Head of caudate nucleus (tissue), 42 donors: ENCODE measurements at regions not wholly inside any gene's neighbourhood (a gene's known extent, or its start where the extent isn't known, plus 50 kb on each side); places are given as distances from the start of the nearest gene placed in this dataset.
"Not testable (repeated sequence)": the region's sequence is repeated elsewhere in the genome, so short reads cannot be mapped to it uniquely, and the experiment has no call there.

Source experiments
- DNase-seq, 42 donors: peaks; one replicate each; pipeline versions ENCODE4 v3.0.0 to v3.0.0-alpha.2; 2020 to 2021; ENCODE audit warnings: mixed read lengths in 7 of 42
- intact Hi-C: fragments of 100-400 bp; cut with DNase I; formaldehyde crosslinking; loops from one replicate; pipeline ENCODE4 v1.15.0; 2022

GRCh38 chr16:75833385-75833784 is 107.1 kb upstream of the CPHXL start:
- intact Hi-C loops, DNase-seq: not testable (repeated sequence)

DNA sequence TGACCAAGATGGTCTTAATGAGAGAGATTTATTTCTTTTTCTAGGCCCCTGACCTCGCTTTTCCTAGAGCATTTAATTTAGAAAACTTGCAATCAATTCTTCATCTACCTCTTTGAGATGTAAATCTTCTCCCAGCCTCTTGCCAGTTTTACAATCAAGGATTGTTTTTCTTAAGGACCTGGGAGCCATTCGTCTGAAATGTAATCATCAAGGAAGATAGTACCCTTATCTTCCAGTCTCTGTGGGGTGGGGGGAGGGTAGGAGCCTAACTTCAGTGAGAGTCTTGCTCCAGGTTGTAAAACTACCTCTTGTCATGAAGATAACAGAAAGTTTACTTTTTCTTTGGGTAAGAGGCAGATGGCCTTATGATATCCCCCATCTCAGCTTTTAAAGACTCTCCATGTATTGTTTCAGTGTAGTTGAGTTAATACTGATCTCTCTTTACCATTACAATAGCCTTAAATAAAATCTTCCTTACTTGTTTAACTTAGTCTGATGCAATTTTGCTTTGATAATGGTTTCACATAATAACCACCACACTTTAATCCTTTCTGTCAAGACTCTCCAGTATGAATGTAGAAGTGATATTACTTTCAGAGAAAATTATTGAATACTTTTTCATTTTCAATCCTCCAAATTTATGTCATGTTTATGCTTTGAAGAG is 110.2 kb upstream of the CPHXL start:
- intact Hi-C loops, result no loop called here
- no peak for DNase-seq

DNA sequence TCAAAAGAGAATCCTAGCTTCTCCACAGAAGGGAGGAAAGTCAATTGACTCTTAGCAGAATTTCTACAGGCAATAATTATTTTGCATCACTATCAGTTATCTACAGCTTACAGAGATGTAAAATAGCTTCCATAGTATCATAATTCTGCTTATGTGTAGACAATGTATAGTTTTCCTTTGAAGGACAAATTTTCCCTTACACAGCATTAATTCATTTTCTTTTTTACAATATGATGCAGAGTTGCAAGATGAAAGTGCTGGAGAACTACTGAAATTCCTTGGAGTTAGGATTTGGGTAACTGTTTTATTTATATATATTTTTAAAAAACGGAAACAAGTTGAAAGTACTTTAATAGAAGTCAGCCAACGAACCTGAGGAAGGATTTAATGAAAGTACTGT is 111.0 kb upstream of the CPHXL start:
- intact Hi-C loops, result no loop called here

DNA sequence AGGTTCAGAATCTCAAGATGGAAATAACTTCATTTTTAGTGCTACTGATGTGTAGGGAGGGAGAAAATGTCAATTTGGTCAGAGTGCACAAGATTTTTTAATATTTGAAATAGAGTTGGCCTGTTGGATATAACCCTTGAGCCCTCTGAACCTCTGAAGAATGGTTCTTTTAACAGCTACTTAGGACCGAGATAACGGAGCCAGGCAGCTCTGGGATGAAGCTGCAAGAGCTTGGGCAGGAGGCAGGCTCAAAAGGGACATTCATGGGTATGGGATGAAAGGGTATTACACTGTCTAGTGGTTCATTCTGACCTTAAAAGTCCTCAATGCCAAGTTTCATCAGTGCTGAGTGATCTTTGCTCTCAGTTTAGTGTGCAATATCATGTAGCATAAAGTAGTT is 111.4 kb upstream of the CPHXL start:
- DNase-seq, result peak in 1 of 42 donors; percentile 9
- intact Hi-C loops, result no loop called here

More for the DNA sequence above, 111.0 kb upstream of the CPHXL start:
- DNase-seq, result no peak

DNA sequence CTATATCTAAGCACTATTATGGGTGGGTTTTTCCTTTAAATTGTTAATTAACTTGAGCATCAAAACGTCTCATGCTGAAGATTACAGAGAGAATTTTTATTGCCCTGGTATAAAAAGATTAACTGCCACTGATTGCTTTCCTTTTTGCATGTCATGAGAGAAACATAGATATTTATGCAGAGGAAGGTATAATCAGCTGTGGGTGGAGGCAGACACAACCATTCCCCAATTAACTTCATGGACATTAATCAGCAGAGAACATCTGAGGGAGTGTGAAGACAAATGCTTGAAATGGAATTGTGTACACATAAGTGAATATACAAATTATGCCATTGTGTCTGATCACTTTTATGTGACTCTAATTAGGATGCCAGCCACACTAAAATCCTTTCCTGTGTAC is 115.2 kb upstream of the CPHXL start:
- intact Hi-C loops, result no loop called here
- no peak for DNase-seq

GRCh38 chr16:75847172-75847571 is 120.9 kb upstream of the CPHXL start:
- no peak for DNase-seq
- intact Hi-C loops, result no loop called here

DNA sequence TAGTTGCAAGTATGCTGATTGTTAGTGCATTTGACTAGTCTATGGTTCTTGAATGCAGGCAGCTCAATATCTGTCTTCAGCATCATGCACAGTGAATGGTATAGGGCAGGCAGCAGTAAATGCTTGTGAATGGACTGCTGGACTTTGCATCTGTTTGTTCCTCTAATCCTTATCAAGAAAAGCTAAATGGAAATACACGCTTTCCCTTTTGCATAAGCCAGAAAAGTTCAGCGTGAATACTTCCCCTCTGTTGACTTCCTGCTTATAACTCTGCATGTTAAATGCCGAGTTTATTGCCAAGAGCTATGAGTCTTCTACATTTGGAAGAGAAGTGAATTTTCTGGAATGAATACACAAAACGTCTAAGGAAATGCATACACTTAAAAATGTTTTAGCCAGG is 127.9 kb upstream of the CPHXL start:
- no peak for DNase-seq

DNA sequence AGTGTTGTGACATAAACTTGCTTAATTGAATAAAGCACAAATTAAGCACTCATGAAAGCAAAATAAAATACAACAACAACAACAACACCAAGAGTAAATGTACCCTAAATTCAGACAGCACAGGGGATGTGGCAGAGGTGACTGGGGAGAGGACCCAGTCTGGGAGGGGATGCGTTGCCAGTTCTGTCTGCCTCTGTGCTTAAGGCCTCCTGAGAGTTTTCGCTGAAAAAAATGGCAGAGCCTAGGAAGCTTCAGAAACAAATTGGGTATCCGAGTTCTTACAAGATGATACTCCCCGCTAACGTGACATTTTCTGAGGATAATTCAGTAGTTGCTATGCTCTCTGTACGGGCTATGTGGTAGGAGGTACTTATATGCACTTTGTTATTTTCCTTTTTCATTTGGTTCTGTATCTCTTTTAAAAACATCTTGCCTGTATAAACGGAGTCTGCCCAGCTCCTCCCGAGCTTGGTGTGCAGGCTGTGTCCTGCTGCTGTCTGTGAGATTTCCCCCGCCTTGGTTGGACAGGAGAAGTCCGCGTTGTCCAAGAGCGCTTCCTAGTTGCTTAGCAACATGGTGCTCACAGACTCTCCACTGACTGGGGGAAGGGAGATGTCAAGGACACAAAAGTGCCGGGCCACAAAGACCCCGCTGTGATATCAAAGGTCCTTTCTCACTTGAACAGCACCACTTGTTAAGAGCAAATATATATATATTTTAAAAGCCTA is 134.2 kb upstream of the CPHXL start:
- DNase-seq, result peak; percentile 38 to 87 (median 74)
- intact Hi-C loops, result no loop called here

More for the DNA sequence above, 127.9 kb upstream of the CPHXL start:
- intact Hi-C loops, result no loop called here

DNA sequence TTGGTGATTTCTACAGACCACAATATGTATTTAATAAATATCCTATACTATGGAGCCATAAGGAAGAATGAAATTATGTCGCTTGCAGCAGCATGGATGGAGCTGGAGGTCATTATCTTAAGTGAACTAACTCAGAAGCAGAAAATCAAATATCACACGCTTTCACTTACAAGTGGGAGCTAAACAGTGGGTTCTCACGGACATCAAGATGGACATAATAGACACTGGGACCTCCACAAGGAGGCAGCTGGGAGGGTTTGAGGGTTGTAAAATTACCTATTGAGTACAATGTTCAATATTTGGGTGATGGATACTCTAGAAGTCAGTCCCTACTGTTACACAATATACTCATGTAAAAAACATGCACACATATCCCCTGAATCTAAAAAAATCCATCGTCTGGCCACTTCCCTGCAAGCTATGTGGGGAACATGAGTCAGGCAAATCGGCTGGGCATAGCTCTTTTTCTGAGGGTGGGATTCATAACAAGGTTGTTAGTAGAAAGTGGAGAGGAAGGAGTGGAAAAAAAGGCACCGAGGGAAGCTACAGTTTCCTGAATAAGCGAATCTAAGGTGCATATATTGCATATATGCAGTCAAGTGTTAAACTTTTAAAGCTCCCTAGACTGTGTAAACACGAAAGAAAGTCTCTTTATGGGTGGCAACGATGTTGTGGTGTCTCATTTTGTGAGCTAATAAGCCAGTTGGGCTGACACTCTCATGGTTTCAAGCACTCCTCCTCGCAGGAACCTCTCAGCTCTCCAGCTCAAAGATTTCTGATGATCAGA is 135.2 kb upstream of the CPHXL start:
- DNase-seq, result peak in 2 of 42 donors; percentile 4 to 18
- intact Hi-C loops, result no loop called here

DNA sequence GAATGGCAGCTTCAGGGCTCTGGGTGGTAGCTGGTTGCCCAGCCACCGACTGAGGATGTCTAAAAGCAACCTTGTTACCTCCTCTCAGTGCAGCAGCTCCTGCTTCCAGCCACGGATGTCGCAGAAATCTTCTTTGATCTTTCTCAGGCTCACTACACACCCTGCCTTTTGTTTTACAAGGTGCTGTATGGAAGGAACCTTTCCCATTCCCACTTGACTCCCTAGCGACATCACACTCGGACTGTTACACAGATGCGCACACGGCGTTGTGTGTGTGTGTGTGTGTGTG is 135.8 kb upstream of the CPHXL start:
- intact Hi-C loops, result no loop called here
- DNase-seq, result peak in 2 of 42 donors; percentile 3 to 9

DNA sequence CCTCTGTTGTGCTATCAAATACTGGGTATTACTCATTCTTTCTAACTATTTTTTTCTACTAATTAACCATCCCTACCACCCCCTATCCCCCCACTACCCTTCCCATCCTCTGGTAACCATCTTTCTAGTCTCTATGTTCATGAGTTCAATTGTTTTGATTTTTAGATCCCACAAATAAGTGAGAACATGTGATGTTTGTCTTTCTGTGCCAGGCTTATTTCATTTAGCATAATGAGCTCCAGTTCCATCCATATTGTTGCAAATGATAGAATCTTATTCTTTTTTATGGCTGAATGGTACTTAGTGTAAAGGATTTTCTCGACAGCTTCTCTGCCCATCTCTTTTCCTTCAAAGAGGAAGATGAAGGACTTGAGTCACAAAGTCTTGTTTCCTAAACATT is 138.0 kb upstream of the CPHXL start:
- intact Hi-C loops, result no loop called here
- no peak for DNase-seq

DNA sequence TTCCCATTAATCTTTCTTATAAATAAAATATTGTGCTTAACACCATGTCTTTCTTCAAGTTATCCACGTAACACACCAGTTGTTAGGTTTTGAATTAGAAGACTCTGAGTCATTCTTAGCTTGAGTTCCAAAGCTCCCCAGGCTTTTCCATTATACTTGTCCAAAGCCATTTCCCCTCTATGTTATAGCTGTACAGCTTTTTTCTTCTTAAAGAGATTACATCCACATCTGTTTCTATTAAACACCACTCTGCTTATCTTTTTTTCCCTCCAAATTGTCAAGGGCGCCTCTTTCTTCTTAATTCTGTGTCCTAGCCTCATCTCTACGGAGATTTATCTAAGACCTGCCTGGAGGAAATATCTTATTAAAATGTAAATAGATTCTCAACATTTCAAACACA is 139.4 kb upstream of the CPHXL start:
- intact Hi-C loops, result no loop called here
- no peak for DNase-seq

- DNase-seq, result peak in 11 of 42 donors; percentile 4 to 56 (median 17)
Measured at GRCh38 chr16:75868636-75869632, 142.6 kb upstream of the CPHXL start.

GRCh38 chr16:75881280-75881679 is 155.0 kb upstream of the CPHXL start:
- DNase-seq, intact Hi-C loops: not testable (repeated sequence)

More at GRCh38 chr16:75868636-75869632, 142.6 kb upstream of the CPHXL start:
- intact Hi-C loops, result no loop called here

DNA sequence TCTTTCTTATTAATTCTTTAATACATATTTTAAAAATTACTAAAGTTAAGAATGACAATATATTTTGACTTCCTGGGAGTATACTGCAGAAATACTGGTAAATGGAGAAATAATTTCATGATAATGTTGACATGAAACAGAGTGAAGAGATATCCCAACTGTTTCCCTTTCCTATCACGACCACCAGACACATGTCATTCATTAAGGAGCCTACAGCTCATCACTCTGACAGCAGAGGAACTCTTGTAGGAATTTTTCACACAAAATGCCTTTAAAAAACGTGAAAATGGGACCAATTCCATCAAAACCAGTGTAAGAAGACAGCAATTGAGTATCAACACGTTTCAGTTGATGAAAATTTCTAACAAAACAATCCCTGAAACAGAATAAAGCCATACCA is 172.9 kb upstream of the CPHXL start:
- intact Hi-C loops, result no loop called here
- no peak for DNase-seq

- DNase-seq, result no peak
- intact Hi-C loops, result no loop called here
Measured at GRCh38 chr16:75908331-75909117, 182.2 kb upstream of the CPHXL start.

GRCh38 chr16:75909746-75910145 is 183.5 kb upstream of the CPHXL start:
- intact Hi-C loops, result no loop called here
- DNase-seq, result no peak

- intact Hi-C loops, result no loop called here
- no peak for DNase-seq
Measured at GRCh38 chr16:75911896-75912295, 185.6 kb upstream of the CPHXL start.
